ENCODE measurements at regions not wholly inside any gene's neighbourhood (a gene's known extent, or its start where the extent isn't known, plus 50 kb on each side); places are given as distances from the start of the nearest gene placed in this dataset.

- Mint-ChIP-seq H3K4me3 (no peak overlapping the region), H3K27ac (ENCODE audit: low read depth) (no peak overlapping the region)
These were observed 1098.8 kb downstream of the DTWD2 start for GRCh38 chr5:117889596-117889995.

GRCh38 chr5:117888688-117889087 lies 1099.7 kb downstream of the DTWD2 start:
- H3K27ac Mint-ChIP-seq (ENCODE audit: low read depth): no peak overlapping the region
- DNase-seq (ENCODE audit: low spot score in 2 of 2) (no peak), ATAC-seq (replicated peaks; ENCODE audit: extremely low read depth, poor library complexity, severe bottlenecking) (no peak)
- no peaks in the 10 kb centered on the region for H3K27me3 Mint-ChIP-seq
- H3K4me1 Mint-ChIP-seq: no peaks in the 10 kb centered on the region
- no peaks in the 10 kb centered on the region for H3K36me3 Mint-ChIP-seq (ENCODE audit: insufficient read depth)
- H3K9me3 Mint-ChIP-seq: peaks cover 12% of the 10 kb centered on the region
- no peak overlapping the region for H3K4me3 Mint-ChIP-seq

More at GRCh38 chr5:117889596-117889995, 1098.8 kb downstream of the DTWD2 start:
- no peak for ATAC-seq (replicated peaks; ENCODE audit: extremely low read depth, poor library complexity, severe bottlenecking)
- Mint-ChIP-seq H3K36me3 (ENCODE audit: insufficient read depth) (no peaks in the 10 kb centered on the region), H3K9me3 (peaks cover 12% of the 10 kb centered on the region), H3K4me1 (no peaks in the 10 kb centered on the region), H3K27me3 (no peaks in the 10 kb centered on the region)
- DNase-seq (ENCODE audit: low spot score in 2 of 2): no peak

- Mint-ChIP-seq H3K9me3 (peaks cover 12% of the 10 kb centered on the region), H3K4me3 (no peak overlapping the region)
- no peak for DNase-seq (ENCODE audit: low spot score in 2 of 2)
These were observed 1106.7 kb downstream of the DTWD2 start for GRCh38 chr5:117881426-117882230.

GRCh38 chr5:117880932-117881331 lies 1107.4 kb downstream of the DTWD2 start:
- DNase-seq (ENCODE audit: low spot score in 2 of 2) (no peak), ATAC-seq (replicated peaks; ENCODE audit: extremely low read depth, poor library complexity, severe bottlenecking) (no peak)
- Mint-ChIP-seq H3K4me3 (no peak overlapping the region), H3K4me1 (no peaks in the 10 kb centered on the region), H3K27ac (ENCODE audit: low read depth) (no peak overlapping the region), H3K27me3 (no peaks in the 10 kb centered on the region), H3K36me3 (ENCODE audit: insufficient read depth) (no peaks in the 10 kb centered on the region), H3K9me3 (peaks cover 10% of the 10 kb centered on the region)

More at GRCh38 chr5:117881426-117882230, 1106.7 kb downstream of the DTWD2 start:
- no peaks in the 10 kb centered on the region for H3K36me3 Mint-ChIP-seq (ENCODE audit: insufficient read depth)
- H3K27ac Mint-ChIP-seq (ENCODE audit: low read depth): no peak overlapping the region
- no peaks in the 10 kb centered on the region for H3K4me1 Mint-ChIP-seq
- no peaks in the 10 kb centered on the region for H3K27me3 Mint-ChIP-seq
- ATAC-seq (replicated peaks; ENCODE audit: extremely low read depth, poor library complexity, severe bottlenecking): no peak

GRCh38 chr5:117877731-117878130 lies 1110.6 kb downstream of the DTWD2 start:
- H3K4me1 Mint-ChIP-seq: no peaks in the 10 kb centered on the region
- no peaks in the 10 kb centered on the region for H3K36me3 Mint-ChIP-seq (ENCODE audit: insufficient read depth)
- H3K27me3 Mint-ChIP-seq: no peaks in the 10 kb centered on the region
- no peak overlapping the region for H3K4me3 Mint-ChIP-seq
- peaks cover 6% of the 10 kb centered on the region for H3K9me3 Mint-ChIP-seq
- H3K27ac Mint-ChIP-seq (ENCODE audit: low read depth): no peak overlapping the region
- ATAC-seq (replicated peaks; ENCODE audit: extremely low read depth, poor library complexity, severe bottlenecking) (no peak), DNase-seq (ENCODE audit: low spot score in 2 of 2) (no peak)

- Mint-ChIP-seq H3K4me1 (no peaks in the 10 kb centered on the region), H3K27me3 (no peaks in the 10 kb centered on the region), H3K27ac (ENCODE audit: low read depth) (no peak overlapping the region), H3K36me3 (ENCODE audit: insufficient read depth) (no peaks in the 10 kb centered on the region), H3K9me3 (peaks cover 4% of the 10 kb centered on the region), H3K4me3 (no peak overlapping the region)
- DNase-seq (ENCODE audit: low spot score in 2 of 2): no peak
- ATAC-seq (replicated peaks; ENCODE audit: extremely low read depth, poor library complexity, severe bottlenecking): no peak
These were observed 1115.5 kb downstream of the DTWD2 start for GRCh38 chr5:117872798-117873368.

GRCh38 chr5:117869596-117869995 lies 1118.8 kb downstream of the DTWD2 start:
- H3K4me3 Mint-ChIP-seq: no peak overlapping the region
- H3K9me3 Mint-ChIP-seq: no peaks in the 10 kb centered on the region
- ATAC-seq (replicated peaks; ENCODE audit: extremely low read depth, poor library complexity, severe bottlenecking) (no peak), DNase-seq (ENCODE audit: low spot score in 2 of 2) (no peak)
- no peaks in the 10 kb centered on the region for H3K4me1 Mint-ChIP-seq
- H3K27me3 Mint-ChIP-seq: no peaks in the 10 kb centered on the region
- H3K27ac Mint-ChIP-seq (ENCODE audit: low read depth): no peak overlapping the region
- no peaks in the 10 kb centered on the region for H3K36me3 Mint-ChIP-seq (ENCODE audit: insufficient read depth)

- peaks cover 4% of the 10 kb centered on the region for H3K9me3 Mint-ChIP-seq
- DNase-seq (ENCODE audit: low spot score in 2 of 2) (no peak), ATAC-seq (replicated peaks; ENCODE audit: extremely low read depth, poor library complexity, severe bottlenecking) (no peak)
- no peaks in the 10 kb centered on the region for H3K27me3 Mint-ChIP-seq
- H3K36me3 Mint-ChIP-seq (ENCODE audit: insufficient read depth): no peaks in the 10 kb centered on the region
- H3K27ac Mint-ChIP-seq (ENCODE audit: low read depth): no peak overlapping the region
- H3K4me1 Mint-ChIP-seq: no peaks in the 10 kb centered on the region
- no peak overlapping the region for H3K4me3 Mint-ChIP-seq
These were observed 1124.6 kb downstream of the DTWD2 start for GRCh38 chr5:117863586-117864296.

- H3K27me3 Mint-ChIP-seq: no peaks in the 10 kb centered on the region
- H3K9me3 Mint-ChIP-seq: peaks cover 28% of the 10 kb centered on the region
- H3K4me1 Mint-ChIP-seq: no peaks in the 10 kb centered on the region
- no peak for ATAC-seq (replicated peaks; ENCODE audit: extremely low read depth, poor library complexity, severe bottlenecking)
- H3K36me3 Mint-ChIP-seq (ENCODE audit: insufficient read depth): no peaks in the 10 kb centered on the region
- DNase-seq (ENCODE audit: low spot score in 2 of 2): no peak
- H3K27ac Mint-ChIP-seq (ENCODE audit: low read depth): no peak overlapping the region
- no peak overlapping the region for H3K4me3 Mint-ChIP-seq
These were observed 1127.8 kb downstream of the DTWD2 start for GRCh38 chr5:117860550-117860949.

- no peak overlapping the region for H3K27ac Mint-ChIP-seq (ENCODE audit: low read depth)
- no peaks in the 10 kb centered on the region for H3K4me1 Mint-ChIP-seq
- DNase-seq (ENCODE audit: low spot score in 2 of 2): no peak
- H3K27me3 Mint-ChIP-seq: no peaks in the 10 kb centered on the region
- ATAC-seq (replicated peaks; ENCODE audit: extremely low read depth, poor library complexity, severe bottlenecking): no peak
- H3K36me3 Mint-ChIP-seq (ENCODE audit: insufficient read depth): no peaks in the 10 kb centered on the region
- H3K4me3 Mint-ChIP-seq: no peak overlapping the region
- peaks cover 28% of the 10 kb centered on the region for H3K9me3 Mint-ChIP-seq
These were observed 1129.2 kb downstream of the DTWD2 start for GRCh38 chr5:117859176-117859575.

- ATAC-seq (replicated peaks; ENCODE audit: extremely low read depth, poor library complexity, severe bottlenecking) (no peak), DNase-seq (ENCODE audit: low spot score in 2 of 2) (no peak)
- Mint-ChIP-seq H3K4me1 (no peaks in the 10 kb centered on the region), H3K36me3 (ENCODE audit: insufficient read depth) (no peaks in the 10 kb centered on the region), H3K27ac (ENCODE audit: low read depth) (no peak overlapping the region), H3K27me3 (no peaks in the 10 kb centered on the region), H3K9me3 (peaks cover 25% of the 10 kb centered on the region), H3K4me3 (no peak overlapping the region)
These were observed 1131.6 kb downstream of the DTWD2 start for GRCh38 chr5:117856713-117857112.

- no peaks in the 10 kb centered on the region for H3K4me1 Mint-ChIP-seq
- no peak for DNase-seq (ENCODE audit: low spot score in 2 of 2)
- no peaks in the 10 kb centered on the region for H3K36me3 Mint-ChIP-seq (ENCODE audit: insufficient read depth)
- no peak overlapping the region for H3K4me3 Mint-ChIP-seq
- no peaks in the 10 kb centered on the region for H3K27me3 Mint-ChIP-seq
- ATAC-seq (replicated peaks; ENCODE audit: extremely low read depth, poor library complexity, severe bottlenecking): no peak
- H3K9me3 Mint-ChIP-seq: peaks cover 22% of the 10 kb centered on the region
- no peak overlapping the region for H3K27ac Mint-ChIP-seq (ENCODE audit: low read depth)
These were observed 1150.6 kb downstream of the DTWD2 start for GRCh38 chr5:117837786-117838185.

- no peaks in the 10 kb centered on the region for H3K36me3 Mint-ChIP-seq (ENCODE audit: insufficient read depth)
- no peaks in the 10 kb centered on the region for H3K27me3 Mint-ChIP-seq
- peaks cover 11% of the 10 kb centered on the region for H3K9me3 Mint-ChIP-seq
- no peak overlapping the region for H3K27ac Mint-ChIP-seq (ENCODE audit: low read depth)
- no peak for ATAC-seq (replicated peaks; ENCODE audit: extremely low read depth, poor library complexity, severe bottlenecking)
- DNase-seq (ENCODE audit: low spot score in 2 of 2): no peak
- no peaks in the 10 kb centered on the region for H3K4me1 Mint-ChIP-seq
- H3K4me3 Mint-ChIP-seq: no peak overlapping the region
These were observed 1154.7 kb downstream of the DTWD2 start for GRCh38 chr5:117833691-117834090.
